H9 (cell line): ENCODE measurements at regions not wholly inside any gene's neighbourhood (a gene's known extent, or its start where the extent isn't known, plus 50 kb on each side); places are given as distances from the start of the nearest gene placed in this dataset.

Experiments used
- DNase-seq: peaks from one replicate; pipeline ENCODE4 v3.0.0-alpha.2; 2017
- H2AFZ ChIP-seq: one replicate; pipeline ENCODE4 v1.6.1; 2013; ENCODE audit warnings: mild to moderate bottlenecking, low read length, control low read depth, moderate library complexity
- H2AK5ac ChIP-seq: 2 replicates; pipeline ENCODE4 v1.6.1; 2013; ENCODE audit warnings: low read length, control low read depth, mixed read lengths; ENCODE audit not compliant: insufficient read length
- H2BK120ac ChIP-seq: one replicate; pipeline ENCODE4 v1.6.1; 2013; ENCODE audit warnings: low read depth, mild to moderate bottlenecking, low read length, control low read depth, inconsistent platforms; ENCODE audit not compliant: poor library complexity, severe bottlenecking
- H2BK12ac ChIP-seq: 2 replicates; pipeline ENCODE4 v1.6.1; 2013; ENCODE audit warnings: low read length, control low read depth, mixed read lengths, low read depth; ENCODE audit not compliant: insufficient read length
- H2BK15ac ChIP-seq: 2 replicates; pipeline ENCODE4 v1.6.1; 2013; ENCODE audit warnings: low read depth, low read length, control low read depth
- H2BK20ac ChIP-seq: one replicate; pipeline ENCODE4 v1.6.1; 2013; ENCODE audit warnings: low read depth, mild to moderate bottlenecking, low read length, control low read depth, inconsistent platforms; ENCODE audit not compliant: poor library complexity, severe bottlenecking
- H2BK5ac ChIP-seq: 2 replicates; pipeline ENCODE4 v1.6.1; 2013; ENCODE audit warnings: low read length, control low read depth, mixed read lengths; ENCODE audit not compliant: insufficient read length
- H3K14ac ChIP-seq: 2 replicates; pipeline ENCODE4 v1.6.1; 2013; ENCODE audit warnings: low read length, control low read depth; ENCODE audit not compliant: insufficient read depth
- H3K18ac ChIP-seq: 2 replicates; pipeline ENCODE4 v1.6.1; 2013; ENCODE audit warnings: low read depth, mild to moderate bottlenecking, mixed read lengths, low read length, control low read depth; ENCODE audit not compliant: insufficient read length
- H3K23ac ChIP-seq: 2 replicates; pipeline ENCODE4 v1.6.1; 2013; ENCODE audit warnings: low read length, control low read depth, mixed read lengths, low read depth; ENCODE audit not compliant: insufficient read length
- H3K23me2 ChIP-seq: 2 replicates; pipeline ENCODE4 v1.6.1; 2013; ENCODE audit warnings: low read depth, mild to moderate bottlenecking, mixed read lengths, low read length, control low read depth; ENCODE audit not compliant: insufficient read length, poor library complexity, severe bottlenecking
- H3K27ac ChIP-seq: 2 replicates; pipeline ENCODE4 v1.5.1; 2013; ENCODE audit warnings: low read length, control low read depth, mixed read lengths, low read depth; ENCODE audit not compliant: insufficient read length
- H3K27me3 ChIP-seq: 2 replicates; pipeline ENCODE4 v1.6.1; 2013; ENCODE audit warnings: low read length, control low read depth, inconsistent platforms; ENCODE audit not compliant: insufficient read depth
- H3K4ac ChIP-seq: 2 replicates; pipeline ENCODE4 v1.6.1; 2013; ENCODE audit warnings: low read depth, mild to moderate bottlenecking, control low read depth, inconsistent platforms, low read length, moderate library complexity
- H3K4me1 ChIP-seq: 2 replicates; pipeline ENCODE4 v1.6.1; 2013; ENCODE audit warnings: low read length, control low read depth, inconsistent platforms; ENCODE audit not compliant: insufficient read depth
- H3K4me2 ChIP-seq: 2 replicates; pipeline ENCODE4 v1.6.1; 2013; ENCODE audit warnings: low read length, control low read depth, mixed read lengths; ENCODE audit not compliant: insufficient read length, insufficient read depth
- H3K56ac ChIP-seq: 2 replicates; pipeline ENCODE4 v1.6.1; 2013; ENCODE audit warnings: low read depth, mild to moderate bottlenecking, mixed read lengths, low read length, control low read depth; ENCODE audit not compliant: insufficient read length
- H3K79me1 ChIP-seq: 2 replicates; pipeline ENCODE4 v1.6.1; 2013; ENCODE audit warnings: low read depth, mild to moderate bottlenecking, moderate library complexity, low read length, control low read depth, inconsistent platforms; ENCODE audit not compliant: insufficient read depth, poor library complexity, severe bottlenecking
- H3K79me2 ChIP-seq: 2 replicates; pipeline ENCODE4 v1.6.1; 2013; ENCODE audit warnings: low read length, control low read depth, inconsistent platforms; ENCODE audit not compliant: insufficient read depth
- H3K9ac ChIP-seq: 2 replicates; pipeline ENCODE4 v1.6.1; 2013; ENCODE audit warnings: low read length, control low read depth, mixed read lengths; ENCODE audit not compliant: insufficient read length; ENCODE audit errors: extremely low read depth
- H3K9me3 ChIP-seq: one replicate; pipeline ENCODE4 v1.6.1; 2013; ENCODE audit warnings: low read depth, low read length, inconsistent platforms; ENCODE audit not compliant: control insufficient read depth
- H3T11ph ChIP-seq: one replicate; pipeline ENCODE4 v1.6.1; 2013; ENCODE audit warnings: mild to moderate bottlenecking, low read length, control low read depth, inconsistent platforms
- H4K20me1 ChIP-seq: one replicate; pipeline ENCODE4 v1.6.1; 2013; ENCODE audit not compliant: control insufficient read depth, insufficient read length, insufficient read depth
- H4K5ac ChIP-seq: 2 replicates; pipeline ENCODE4 v1.6.1; 2013; ENCODE audit warnings: low read depth, mild to moderate bottlenecking, mixed read lengths, low read length, control low read depth; ENCODE audit not compliant: insufficient read length
- H4K8ac ChIP-seq: replicated peaks from 2 replicates; pipeline ENCODE4 v1.6.1; 2013; ENCODE audit warnings: low read length, control low read depth, mixed read lengths, low read depth; ENCODE audit not compliant: insufficient read length
- H4K91ac ChIP-seq: 2 replicates; pipeline ENCODE4 v1.6.1; 2013; ENCODE audit warnings: low read depth, mild to moderate bottlenecking, moderate library complexity, mixed read lengths, low read length, control low read depth; ENCODE audit not compliant: insufficient read length
- H3K27ac Mint-ChIP-seq, 3 experiments: 2 replicates in 2 of 3; 3 replicates in 1 of 3; pipeline ENCODE4 v1.8.0; 2020 to 2021; ENCODE audit warnings: mixed read lengths in 3 of 3, mild to moderate bottlenecking in 1 of 3, moderate library complexity in 1 of 3
- H3K27me3 Mint-ChIP-seq: 2 replicates; pipeline ENCODE4 v1.8.0; 2021; ENCODE audit warnings: low read depth, mild to moderate bottlenecking, moderate library complexity, mixed read lengths
- H3K36me3 Mint-ChIP-seq, 3 experiments: 2 replicates in 2 of 3; 3 replicates in 1 of 3; pipeline ENCODE4 v1.8.0; 2020 to 2021; ENCODE audit warnings: low read depth in 3 of 3, mixed read lengths in 3 of 3; ENCODE audit not compliant: insufficient read depth in 1 of 3
- H3K4me1 Mint-ChIP-seq, 2 experiments: 2 replicates each; pipeline ENCODE4 v1.8.0; 2020; ENCODE audit warnings: mixed read lengths in 2 of 2
- H3K4me3 Mint-ChIP-seq, 2 experiments: 2 replicates in 1 of 2; 3 replicates in 1 of 2; pipeline ENCODE4 v1.8.0; 2020 to 2021; ENCODE audit warnings: mild to moderate bottlenecking in 2 of 2, mixed read lengths in 2 of 2, moderate library complexity in 1 of 2
- H3K9me3 Mint-ChIP-seq, 2 experiments: 2 replicates in 1 of 2; 3 replicates in 1 of 2; pipeline ENCODE4 v1.8.0; 2020; ENCODE audit warnings: mild to moderate bottlenecking in 2 of 2, mixed read lengths in 2 of 2, moderate library complexity in 1 of 2
- CTCF ChIP-seq: fragments of 200-600 bp; sonication (generic); conservative IDR thresholded peaks from 3 replicates; pipeline ENCODE4 v1.8.0; 2021; ENCODE audit warnings: antibody characterized with exemption, mild to moderate bottlenecking
- WGBS: extraction: QIAGEN DNeasy Blood & Tissue Kit; methylation state at CpG from one replicate; pipeline ENCODE4 v1.1.7; 2013; ENCODE audit warnings: missing lambda C conversion rate, low lambda C conversion rate, mixed read lengths; ENCODE audit not compliant: insufficient read length; ENCODE audit errors: extremely low coverage; 5-methylcytosine and 5-hydroxymethylcytosine counted together

- no peaks in the 10 kb centered on the region for H3K27me3 Mint-ChIP-seq
- Histone ChIP-seq H3K79me1 (no peaks in the 10 kb centered on the region), H4K5ac (no peak overlapping the region), H2AK5ac (no peak overlapping the region), H2AFZ (no peak overlapping the region), H4K8ac (no peak overlapping the region), H3K27ac (no peak overlapping the region), H3K23ac (no peak overlapping the region), H3K27me3 (no peaks in the 10 kb centered on the region), H3K9me3 (no peaks in the 10 kb centered on the region), H4K91ac (no peak overlapping the region), H2BK120ac (no peak overlapping the region), H3K23me2 (no peaks in the 10 kb centered on the region), H3K4me2 (no peak overlapping the region), H3K56ac (no peak overlapping the region), H2BK5ac (no peak overlapping the region), H3K9ac (no peak overlapping the region), H2BK15ac (no peak overlapping the region), H3K4me1 (no peaks in the 10 kb centered on the region), H3K18ac (no peak overlapping the region), H2BK20ac (no peak overlapping the region), H2BK12ac (no peak overlapping the region), H3K4ac (no peak overlapping the region), H4K20me1 (no peaks in the 10 kb centered on the region), H3K79me2 (no peaks in the 10 kb centered on the region), H3K14ac (no peak overlapping the region), H3T11ph (no peak overlapping the region)
- H3K4me3 Mint-ChIP-seq = no peak overlapping the region
- DNase-seq = no peak
- TF ChIP-seq CTCF = no peak
- no peak overlapping the region for H3K27ac Mint-ChIP-seq
- no CpG with 5 or more reads among the region's 4 CpGs for WGBS
- no peaks in the 10 kb centered on the region for H3K9me3 Mint-ChIP-seq
- H3K36me3 Mint-ChIP-seq = no peaks in the 10 kb centered on the region
- H3K4me1 Mint-ChIP-seq = peaks cover 0 to 10% of the 10 kb centered on the region in 2 experiments; a peak in 2 of 4 replicates
Observed at GRCh38 chr7:119905495-119905894, 367.5 kb upstream of the KCND2 start.
